B cell (primary cell): ENCODE measurements at regions not wholly inside any gene's neighbourhood (a gene's known extent, or its start where the extent isn't known, plus 50 kb on each side); places are given as distances from the start of the nearest gene placed in this dataset.
"Not testable (repeated sequence)": the region's sequence is repeated elsewhere in the genome, so short reads cannot be mapped to it uniquely, and the experiment has no call there.

ENCODE experiments used
- ATAC-seq: fragments of 200-7000 bp; cut with Tn5 transposase; one replicate; pipeline ENCODE4 v1.10.0; 2021; ENCODE audit warnings: low read depth, mild to moderate bottlenecking, moderate number of reproducible peaks, moderate library complexity
- CTCF ChIA-PET: fragments of 350-600 bp; sonication (Branson Sonifier 250); formaldehyde crosslinking; loops from one replicate; lab custom pipeline; 2021; ENCODE audit warnings: antibody characterized with exemption, inconsistent platforms; lab: Charles Lee
- POLR2A ChIA-PET: fragments of 350-600 bp; sonication (Branson Sonifier 250); formaldehyde crosslinking; loops from one replicate; lab custom pipeline; 2021; ENCODE audit warnings: antibody characterized with exemption; lab: Charles Lee
- DNase-seq: peaks from one replicate; pipeline ENCODE4 v3.0.0; 2013
- H2AFZ ChIP-seq: 2 replicates; pipeline ENCODE4 v1.6.1; 2012; ENCODE audit warnings: mild to moderate bottlenecking, low read depth, low read length; ENCODE audit not compliant: insufficient read depth, poor library complexity, severe bottlenecking
- H3K27ac ChIP-seq, 2 donors: 1 replicate in 1 of 2; 2 replicates in 1 of 2; pipeline ENCODE4 v1.5.1; 2012 to 2013; ENCODE audit warnings: low read length in 2 of 2, mild to moderate bottlenecking in 2 of 2, moderate library complexity in 1 of 2
- H3K27me3 ChIP-seq, 4 experiments: fragments of 200-600 bp in 1 of 4; sonication (generic) in 1 of 4; replicated peaks in 1 of 4; 1 replicate in 2 of 4; 2 replicates in 2 of 4; pipeline versions ENCODE4 v1.6.1 to v1.7.0; 2013 to 2016; ENCODE audit warnings: low read length in 3 of 4, mild to moderate bottlenecking in 2 of 4, mixed read lengths in 1 of 4, moderate library complexity in 1 of 4; ENCODE audit not compliant: insufficient read depth in 4 of 4, control insufficient read depth in 3 of 4; ENCODE audit errors: control extremely low read depth in 1 of 4
- H3K36me3 ChIP-seq, 2 experiments: replicated peaks in 1 of 2; 1 replicate in 1 of 2; 2 replicates in 1 of 2; pipeline versions ENCODE4 v1.6.1 to v1.7.1; 2013; ENCODE audit warnings: low read length in 1 of 2; ENCODE audit not compliant: insufficient read depth in 2 of 2, control insufficient read depth in 1 of 2; ENCODE audit errors: control extremely low read depth in 1 of 2, extremely low read depth in 1 of 2
- H3K4me1 ChIP-seq, 2 donors: fragments of 200-600 bp in 1 of 2; sonication (generic) in 1 of 2; 1 replicate in 1 of 2; 2 replicates in 1 of 2; pipeline versions ENCODE4 v1.5.1 to v1.6.1; 2013 to 2017; ENCODE audit warnings: low read length in 2 of 2; ENCODE audit not compliant: control insufficient read depth in 2 of 2, insufficient read depth in 2 of 2
- H3K4me2 ChIP-seq: replicated peaks from 2 replicates; pipeline ENCODE3; 2012; ENCODE audit warnings: mild to moderate bottlenecking, low read depth, low read length; ENCODE audit not compliant: poor library complexity, severe bottlenecking
- H3K4me3 ChIP-seq, 5 experiments: fragments of 200-600 bp in 1 of 5; sonication (generic) in 1 of 5; 1 replicate in 3 of 5; 2 replicates in 2 of 5; pipeline versions ENCODE4 v1.5.1 to v1.7.0; 2011 to 2016; ENCODE audit warnings: low read length in 4 of 5, mild to moderate bottlenecking in 4 of 5, low read depth in 2 of 5, control low read depth in 1 of 5, moderate library complexity in 1 of 5; ENCODE audit not compliant: insufficient read depth in 1 of 5; ENCODE audit errors: control extremely low read depth in 1 of 5, extremely low read depth in 1 of 5
- H3K79me2 ChIP-seq: fragments of 200-600 bp; sonication (generic); one replicate; pipeline ENCODE4 v1.6.0; 2016; ENCODE audit warnings: low read length; ENCODE audit not compliant: control insufficient read depth, insufficient read depth
- H3K9ac ChIP-seq: fragments of 200-600 bp; sonication (generic); 2 replicates; pipeline ENCODE4 v1.6.1; 2017; ENCODE audit warnings: mild to moderate bottlenecking, low read length, moderate library complexity
- H3K9me3 ChIP-seq, 3 donors: one replicate each; pipeline versions ENCODE4 v1.6.1 to v1.7.1; 2013; ENCODE audit warnings: low read length in 2 of 3; ENCODE audit not compliant: control insufficient read depth in 2 of 3, insufficient read depth in 1 of 3; ENCODE audit errors: control extremely low read depth in 1 of 3
- H4K20me1 ChIP-seq: 2 replicates; pipeline ENCODE4 v1.6.0; 2012; ENCODE audit warnings: mild to moderate bottlenecking, low read length; ENCODE audit not compliant: insufficient read depth, control insufficient read depth, poor library complexity, severe bottlenecking
- H3K27ac Mint-ChIP-seq: one replicate; pipeline ENCODE4 v1.8.0; 2021; ENCODE audit warnings: mixed read lengths
- H3K27me3 Mint-ChIP-seq: one replicate; pipeline ENCODE4 v1.8.0; 2021; ENCODE audit warnings: mixed read lengths
- H3K4me1 Mint-ChIP-seq: one replicate; pipeline ENCODE4 v1.8.0; 2021; ENCODE audit warnings: mixed read lengths
- H3K4me3 Mint-ChIP-seq: one replicate; pipeline ENCODE4 v1.8.0; 2021; ENCODE audit warnings: mixed read lengths
- H3K9me3 Mint-ChIP-seq: one replicate; pipeline ENCODE4 v1.8.0; 2022; ENCODE audit warnings: mixed read lengths; ENCODE audit not compliant: insufficient read depth
- WGBS: methylation state at CpG from one replicate; pipeline ENCODE4 v1.1.5; 2013; ENCODE audit warnings: missing lambda C conversion rate; ENCODE audit not compliant: insufficient coverage; 5-methylcytosine and 5-hydroxymethylcytosine counted together
- intact Hi-C: fragments of 100-400 bp; cut with micrococcal nuclease; formaldehyde crosslinking; loops from one replicate; pipeline ENCODE4 v1.10.0; 2022

- peak; percentile 6 for DNase-seq
- H3K27ac Mint-ChIP-seq, POLR2A ChIA-PET, H3K27me3 ChIP-seq, H3K9ac ChIP-seq, H3K4me1 Mint-ChIP-seq, H3K9me3 ChIP-seq, H3K4me1 ChIP-seq, H3K27me3 Mint-ChIP-seq, H3K4me2 ChIP-seq, H2AFZ ChIP-seq, H3K27ac ChIP-seq, intact Hi-C loops, CTCF ChIA-PET, H3K4me3 ChIP-seq, H3K9me3 Mint-ChIP-seq, ATAC-seq, H4K20me1 ChIP-seq, H3K36me3 ChIP-seq, H3K79me2 ChIP-seq, H3K4me3 Mint-ChIP-seq: not testable (repeated sequence)
- WGBS: 20% methylated on average over 5 of the region's 25 CpGs
Observed at GRCh38 chr1:143837924-143838597, 133.7 kb downstream of the FAM72C start.

- H3K27ac Mint-ChIP-seq, H3K4me1 ChIP-seq, H3K27me3 ChIP-seq, H3K36me3 ChIP-seq, H3K9me3 ChIP-seq, POLR2A ChIA-PET, H2AFZ ChIP-seq, H3K27ac ChIP-seq, H3K9me3 Mint-ChIP-seq, H3K27me3 Mint-ChIP-seq, H3K79me2 ChIP-seq, H3K4me3 Mint-ChIP-seq, H3K9ac ChIP-seq, H3K4me3 ChIP-seq, ATAC-seq, H3K4me2 ChIP-seq, intact Hi-C loops, H4K20me1 ChIP-seq, CTCF ChIA-PET, DNase-seq, H3K4me1 Mint-ChIP-seq: not testable (repeated sequence)
- WGBS: no CpG with 5 or more reads among the region's 4 CpGs
Observed at GRCh38 chr1:143833376-143833775, 138.4 kb downstream of the FAM72C start.

- not testable (repeated sequence) for DNase-seq
Observed at GRCh38 chr1:143832379-143832716, 139.4 kb downstream of the FAM72C start.

GRCh38 chr1:143831479-143832378 is 140.1 kb downstream of the FAM72C start:
- H3K4me1 ChIP-seq, H4K20me1 ChIP-seq, POLR2A ChIA-PET, H3K79me2 ChIP-seq, H3K4me3 Mint-ChIP-seq, DNase-seq, H3K4me2 ChIP-seq, H3K9me3 ChIP-seq, H3K27ac Mint-ChIP-seq, H3K27me3 Mint-ChIP-seq, H3K27ac ChIP-seq, ATAC-seq, H2AFZ ChIP-seq, CTCF ChIA-PET, H3K27me3 ChIP-seq, H3K36me3 ChIP-seq, H3K9me3 Mint-ChIP-seq, H3K4me1 Mint-ChIP-seq, H3K9ac ChIP-seq, H3K4me3 ChIP-seq, intact Hi-C loops: not testable (repeated sequence)
- 0% methylated on average over 1 of the region's 34 CpGs for WGBS

More at GRCh38 chr1:143832379-143832716, 139.4 kb downstream of the FAM72C start:
- H3K9me3 ChIP-seq, H3K9me3 Mint-ChIP-seq, H3K9ac ChIP-seq, H3K4me2 ChIP-seq, H3K27ac ChIP-seq, H3K27ac Mint-ChIP-seq, H4K20me1 ChIP-seq, H2AFZ ChIP-seq, H3K4me3 Mint-ChIP-seq, CTCF ChIA-PET, H3K4me1 ChIP-seq, intact Hi-C loops, POLR2A ChIA-PET, H3K4me1 Mint-ChIP-seq, H3K4me3 ChIP-seq, ATAC-seq, H3K36me3 ChIP-seq, H3K79me2 ChIP-seq, H3K27me3 Mint-ChIP-seq, H3K27me3 ChIP-seq: not testable (repeated sequence)
- WGBS: no CpG with 5 or more reads among the region's 5 CpGs
